Panc1 (cell line): ENCODE measurements at regions not wholly inside any gene's neighbourhood (a gene's known extent, or its start where the extent isn't known, plus 50 kb on each side); places are given as distances from the start of the nearest gene placed in this dataset.

Source experiments
- ATAC-seq: fragments of 200-7000 bp; cut with Tn5 transposase; 2 replicates; pipeline ENCODE4 v1.9.1; 2020; ENCODE audit warnings: mild to moderate bottlenecking, moderate library complexity
- BruUV-seq: library from RNA; stranded (reverse); fragments of 400-500 nt; replicated peaks from 2 replicates; lab custom pipeline; 2021; lab: Mats Ljungman, UMichigan
- CTCF ChIA-PET: fragments of 300-600 bp; sonication (Branson Sonifier 250); formaldehyde crosslinking; loops from one replicate; lab custom pipeline; 2022; ENCODE audit warnings: antibody characterized with exemption; lab: Charles Lee
- POLR2A ChIA-PET: fragments of 300-600 bp; sonication (Branson Sonifier 250); formaldehyde crosslinking; loops from one replicate; lab custom pipeline; 2022; ENCODE audit warnings: antibody characterized with exemption; lab: Charles Lee
- DNase-seq: peaks from one replicate; pipeline ENCODE4 v3.0.0-alpha.2; 2010; ENCODE audit warnings: low read depth, low spot score
- H3K27ac ChIP-seq: 2 replicates; pipeline ENCODE4 v1.5.1; 2011; ENCODE audit warnings: mild to moderate bottlenecking, low read length, inconsistent platforms
- H3K27me3 ChIP-seq: fragments of 200-500 bp; sonication (Bioruptor generic); 2 replicates; pipeline ENCODE4 v1.6.0; 2014; ENCODE audit warnings: low read length, inconsistent platforms; ENCODE audit not compliant: control insufficient read depth, insufficient read depth
- H3K36me3 ChIP-seq: fragments of 200-500 bp; sonication (Bioruptor generic); 2 replicates; pipeline ENCODE4 v1.5.1; 2014; ENCODE audit warnings: inconsistent platforms, mild to moderate bottlenecking, low read length, moderate library complexity; ENCODE audit not compliant: control insufficient read depth, insufficient read depth
- H3K4me1 ChIP-seq: 2 replicates; pipeline ENCODE4 v1.5.1; 2011; ENCODE audit warnings: inconsistent platforms, mild to moderate bottlenecking, low read length, moderate library complexity; ENCODE audit not compliant: control insufficient read depth, insufficient read depth
- H3K4me3 ChIP-seq, 2 experiments: 2 replicates each; pipeline ENCODE4 v1.5.1; 2011 to 2012; ENCODE audit warnings: low read depth in 2 of 2, low read length in 2 of 2, mild to moderate bottlenecking in 2 of 2, inconsistent platforms in 1 of 2, moderate library complexity in 1 of 2
- H3K9me3 ChIP-seq: fragments of 200-500 bp; sonication (Bioruptor generic); 2 replicates; pipeline ENCODE4 v1.5.1; 2014; ENCODE audit warnings: low read depth, mild to moderate bottlenecking, inconsistent platforms, low read length, moderate library complexity; ENCODE audit not compliant: control insufficient read depth, insufficient read depth
- POLR2AphosphoS5 ChIP-seq: IDR thresholded peaks from 2 replicates; pipeline ENCODE4 v1.6.1; 2012; ENCODE audit warnings: mild to moderate bottlenecking, low read depth, low read length, moderate library complexity
- SIN3A ChIP-seq: IDR thresholded peaks from 2 replicates; pipeline ENCODE4 v1.6.1; 2012; ENCODE audit warnings: low read depth, mild to moderate bottlenecking, low read length, moderate library complexity, borderline replicate concordance; ENCODE audit not compliant: insufficient read depth
- TCF7L2 ChIP-seq: IDR thresholded peaks from 2 replicates; pipeline ENCODE4 v1.6.1; 2011; ENCODE audit warnings: mild to moderate bottlenecking, low read depth, low read length, inconsistent platforms
- in situ Hi-C: cut with HindIII; loops from 2 replicates; pipeline ENCODE4 v1.10.0; 2016; ENCODE audit warnings: low sequenced_read_pairs, low pct_unique_long_range_greater_than_20kb
- intact Hi-C: fragments of 100-400 bp; cut with micrococcal nuclease; formaldehyde crosslinking; loops from one replicate; pipeline ENCODE4 v1.10.0; 2022; ENCODE audit not compliant: unreplicated experiment
- TF ChIP-seq, protein P1 (sequence below), 2 experiments: IDR thresholded peaks; 2 replicates each; pipeline ENCODE4 v1.6.1; 2011 to 2012; ENCODE audit warnings: low read depth in 2 of 2, control low read depth in 1 of 2, low read length in 1 of 2, mild to moderate bottlenecking in 1 of 2, moderate library complexity in 1 of 2; ENCODE audit not compliant: insufficient read depth in 1 of 2
- TF ChIP-seq, protein P2 (sequence below): fragments of 450-650 bp; IDR thresholded peaks from 2 replicates; pipeline ENCODE4 v1.5.1; 2017; ENCODE audit warnings: mild to moderate bottlenecking

DNA sequence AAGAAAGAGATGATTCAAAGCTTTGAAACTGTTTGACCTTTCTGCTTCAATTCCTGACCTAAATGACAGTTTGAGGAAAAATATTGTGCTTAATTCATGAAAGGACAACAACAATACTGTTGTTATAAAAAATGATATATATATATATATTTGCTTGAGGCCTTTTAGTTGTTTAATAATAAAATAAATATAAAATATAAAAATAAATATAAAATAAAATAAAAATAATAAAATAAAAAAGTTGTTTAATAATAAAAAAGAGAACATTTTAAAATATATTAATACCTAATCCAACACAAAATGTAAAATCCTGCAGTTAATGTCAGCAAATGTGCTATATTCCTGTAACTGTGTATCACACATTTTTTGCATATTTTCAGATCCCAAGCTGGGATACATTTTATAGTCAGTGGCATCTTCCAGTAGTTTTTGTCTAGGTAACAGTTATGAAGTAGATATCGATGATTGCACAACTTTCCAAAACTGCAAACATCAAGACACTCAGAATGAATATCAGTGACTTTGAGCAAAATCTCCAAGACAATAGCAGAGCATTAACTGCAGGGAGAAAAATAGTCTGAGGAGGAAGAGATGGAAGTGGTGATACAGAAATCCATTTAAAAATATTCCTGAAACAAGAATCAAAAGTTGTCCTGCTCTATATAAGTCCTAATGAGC, 375.5 kb upstream of the KLHL1 start:
- TF ChIP-seq TCF7L2 (no peak), SIN3A (no peak), POLR2AphosphoS5 (no peak)
- TF ChIP-seq, protein P1, sequence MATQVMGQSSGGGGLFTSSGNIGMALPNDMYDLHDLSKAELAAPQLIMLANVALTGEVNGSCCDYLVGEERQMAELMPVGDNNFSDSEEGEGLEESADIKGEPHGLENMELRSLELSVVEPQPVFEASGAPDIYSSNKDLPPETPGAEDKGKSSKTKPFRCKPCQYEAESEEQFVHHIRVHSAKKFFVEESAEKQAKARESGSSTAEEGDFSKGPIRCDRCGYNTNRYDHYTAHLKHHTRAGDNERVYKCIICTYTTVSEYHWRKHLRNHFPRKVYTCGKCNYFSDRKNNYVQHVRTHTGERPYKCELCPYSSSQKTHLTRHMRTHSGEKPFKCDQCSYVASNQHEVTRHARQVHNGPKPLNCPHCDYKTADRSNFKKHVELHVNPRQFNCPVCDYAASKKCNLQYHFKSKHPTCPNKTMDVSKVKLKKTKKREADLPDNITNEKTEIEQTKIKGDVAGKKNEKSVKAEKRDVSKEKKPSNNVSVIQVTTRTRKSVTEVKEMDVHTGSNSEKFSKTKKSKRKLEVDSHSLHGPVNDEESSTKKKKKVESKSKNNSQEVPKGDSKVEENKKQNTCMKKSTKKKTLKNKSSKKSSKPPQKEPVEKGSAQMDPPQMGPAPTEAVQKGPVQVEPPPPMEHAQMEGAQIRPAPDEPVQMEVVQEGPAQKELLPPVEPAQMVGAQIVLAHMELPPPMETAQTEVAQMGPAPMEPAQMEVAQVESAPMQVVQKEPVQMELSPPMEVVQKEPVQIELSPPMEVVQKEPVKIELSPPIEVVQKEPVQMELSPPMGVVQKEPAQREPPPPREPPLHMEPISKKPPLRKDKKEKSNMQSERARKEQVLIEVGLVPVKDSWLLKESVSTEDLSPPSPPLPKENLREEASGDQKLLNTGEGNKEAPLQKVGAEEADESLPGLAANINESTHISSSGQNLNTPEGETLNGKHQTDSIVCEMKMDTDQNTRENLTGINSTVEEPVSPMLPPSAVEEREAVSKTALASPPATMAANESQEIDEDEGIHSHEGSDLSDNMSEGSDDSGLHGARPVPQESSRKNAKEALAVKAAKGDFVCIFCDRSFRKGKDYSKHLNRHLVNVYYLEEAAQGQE (IDR thresholded peaks at IDR 0.05; ENCODE audit: insufficient read depth in 1 of 2, low read depth in 2 of 2, low read length in 1 of 2), result no peak
- no peak overlapping the region for H3K27ac ChIP-seq
- H3K27me3 ChIP-seq, result no peaks in the 10 kb centered on the region
- DNase-seq (no peak), ATAC-seq (no peak)
- intact Hi-C loops, result no loop called here
- H3K4me3 ChIP-seq, result no peak overlapping the region
- no TSS peak for BruUV-seq
- H3K36me3 ChIP-seq, result no peaks in the 10 kb centered on the region
- no peaks in the 10 kb centered on the region for H3K9me3 ChIP-seq
- in situ Hi-C loops, result no loop called here
- POLR2A ChIA-PET, result no interaction called here
- no peaks in the 10 kb centered on the region for H3K4me1 ChIP-seq
- CTCF ChIA-PET, result no interaction called here

DNA sequence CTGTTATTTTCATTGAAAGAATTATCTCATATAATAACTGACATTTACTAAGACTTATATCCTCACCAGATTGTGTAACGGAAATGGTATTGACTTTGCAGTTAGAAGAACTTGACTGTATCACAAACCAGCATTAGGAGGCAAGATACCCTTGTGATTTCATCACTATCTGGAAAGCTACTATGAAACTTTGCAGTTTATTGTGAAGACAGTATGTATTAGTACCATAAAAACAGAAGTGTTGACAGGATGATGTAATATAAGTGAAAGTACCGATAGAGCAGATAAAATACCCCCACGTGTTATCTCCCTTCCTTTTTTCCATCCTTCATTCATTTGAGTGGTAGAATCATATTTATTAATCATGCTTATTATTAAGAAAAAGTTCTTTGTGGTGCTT, 365.7 kb upstream of the KLHL1 start:
- no peaks in the 10 kb centered on the region for H3K4me1 ChIP-seq
- in situ Hi-C loops, result no loop called here
- ChIA-PET POLR2A (no interaction called here), CTCF (no interaction called here)
- DNase-seq (no peak), ATAC-seq (no peak)
- BruUV-seq, result no TSS peak
- intact Hi-C loops, result no loop called here
- TF ChIP-seq POLR2AphosphoS5, result no peak
- no peaks in the 10 kb centered on the region for H3K27me3 ChIP-seq
- H3K27ac ChIP-seq, result no peak overlapping the region
- no peaks in the 10 kb centered on the region for H3K36me3 ChIP-seq
- H3K9me3 ChIP-seq, result no peaks in the 10 kb centered on the region
- no peak overlapping the region for H3K4me3 ChIP-seq

DNA sequence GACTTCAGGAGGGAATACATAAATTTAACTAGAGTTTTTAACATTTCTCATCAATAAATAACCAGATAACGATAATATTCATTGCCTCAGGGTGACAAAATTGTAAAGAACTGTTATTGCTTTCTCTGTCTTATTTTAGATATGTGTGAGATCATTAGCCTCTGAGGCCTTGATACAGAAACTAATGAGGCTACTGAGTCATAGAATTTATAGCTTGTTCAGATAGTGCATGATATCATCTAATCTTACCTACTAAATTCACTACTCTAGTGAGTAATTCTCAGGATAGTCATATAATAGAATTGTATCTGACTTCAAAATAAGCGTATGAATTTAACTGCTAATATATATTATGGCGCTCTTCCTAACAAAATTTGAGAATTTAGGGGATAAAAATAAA, 360.8 kb upstream of the KLHL1 start:
- H3K4me1 ChIP-seq, result no peaks in the 10 kb centered on the region
- POLR2A ChIA-PET, result no interaction called here
- no TSS peak for BruUV-seq

More for the DNA sequence above, 360.8 kb upstream of the KLHL1 start:
- Histone ChIP-seq H3K27ac (no peak overlapping the region), H3K9me3 (no peaks in the 10 kb centered on the region), H3K27me3 (no peaks in the 10 kb centered on the region), H3K36me3 (no peaks in the 10 kb centered on the region), H3K4me3 (no peak overlapping the region)
- intact Hi-C loops, result no loop called here
- TF ChIP-seq, protein P2, sequence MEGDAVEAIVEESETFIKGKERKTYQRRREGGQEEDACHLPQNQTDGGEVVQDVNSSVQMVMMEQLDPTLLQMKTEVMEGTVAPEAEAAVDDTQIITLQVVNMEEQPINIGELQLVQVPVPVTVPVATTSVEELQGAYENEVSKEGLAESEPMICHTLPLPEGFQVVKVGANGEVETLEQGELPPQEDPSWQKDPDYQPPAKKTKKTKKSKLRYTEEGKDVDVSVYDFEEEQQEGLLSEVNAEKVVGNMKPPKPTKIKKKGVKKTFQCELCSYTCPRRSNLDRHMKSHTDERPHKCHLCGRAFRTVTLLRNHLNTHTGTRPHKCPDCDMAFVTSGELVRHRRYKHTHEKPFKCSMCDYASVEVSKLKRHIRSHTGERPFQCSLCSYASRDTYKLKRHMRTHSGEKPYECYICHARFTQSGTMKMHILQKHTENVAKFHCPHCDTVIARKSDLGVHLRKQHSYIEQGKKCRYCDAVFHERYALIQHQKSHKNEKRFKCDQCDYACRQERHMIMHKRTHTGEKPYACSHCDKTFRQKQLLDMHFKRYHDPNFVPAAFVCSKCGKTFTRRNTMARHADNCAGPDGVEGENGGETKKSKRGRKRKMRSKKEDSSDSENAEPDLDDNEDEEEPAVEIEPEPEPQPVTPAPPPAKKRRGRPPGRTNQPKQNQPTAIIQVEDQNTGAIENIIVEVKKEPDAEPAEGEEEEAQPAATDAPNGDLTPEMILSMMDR, result no peak
- TF ChIP-seq, protein P1 (IDR thresholded peaks at IDR 0.05; ENCODE audit: insufficient read depth in 1 of 2, low read depth in 2 of 2, low read length in 1 of 2), result no peak
- TF ChIP-seq TCF7L2 (no peak), SIN3A (no peak), POLR2AphosphoS5 (no peak)
- DNase-seq (no peak), ATAC-seq (no peak)
- in situ Hi-C loops, result no loop called here
- CTCF ChIA-PET, result no interaction called here
